ENCODE measurements at regions not wholly inside any gene's neighbourhood (a gene's known extent, or its start where the extent isn't known, plus 50 kb on each side); places are given as distances from the start of the nearest gene placed in this dataset.

GRCh38 chr5:161115941-161116340, 263.9 kb upstream of the ATP10B start:
- TF ChIP-seq CREB1 (IDR thresholded peaks at IDR 0.05; ENCODE audit: low read depth) (no peak), FOXM1 (IDR thresholded peaks at IDR 0.05; ENCODE audit: borderline replicate concordance, low read depth) (no peak), REST (IDR thresholded peaks at IDR 0.05; ENCODE audit: low read depth) (no peak), YY1 (IDR thresholded peaks at IDR 0.05; ENCODE audit: low read depth) (no peak), EP300 (IDR thresholded peaks at IDR 0.05; ENCODE audit: borderline replicate concordance) (no peak), EGR1 (IDR thresholded peaks at IDR 0.05) (no peak), ZBTB7A (IDR thresholded peaks at IDR 0.05; ENCODE audit: low read depth) (no peak), TAF1 (IDR thresholded peaks at IDR 0.05; ENCODE audit: low read depth) (no peak), TEAD4 (IDR thresholded peaks at IDR 0.05) (no peak), RAD21 (IDR thresholded peaks at IDR 0.05; ENCODE audit: low read depth) (no peak), NFIC (IDR thresholded peaks at IDR 0.05) (no peak)

DNA sequence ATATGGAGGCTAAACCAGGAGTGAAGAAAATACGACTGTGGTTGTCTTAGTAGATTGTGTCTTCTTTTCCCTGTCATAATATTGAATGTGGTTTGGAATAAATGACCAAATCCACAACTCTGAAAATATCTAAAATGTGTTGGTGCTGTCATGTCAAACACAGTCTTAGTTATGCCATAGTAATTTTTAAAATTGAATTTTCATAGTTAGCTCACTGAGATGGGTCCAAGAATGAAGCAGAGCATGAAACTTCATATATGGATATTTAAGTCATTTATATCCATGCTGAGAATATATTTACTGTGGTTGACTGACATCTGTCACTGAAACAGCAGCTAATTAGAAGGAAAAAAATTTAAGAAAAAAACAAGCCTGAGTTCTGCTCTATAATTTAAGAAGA, 260.4 kb upstream of the ATP10B start:
- no peak for TF ChIP-seq NFIC (IDR thresholded peaks at IDR 0.05)
- no peak for TF ChIP-seq CREB1 (IDR thresholded peaks at IDR 0.05; ENCODE audit: low read depth)
- no peak for TF ChIP-seq REST (IDR thresholded peaks at IDR 0.05; ENCODE audit: low read depth)
- no peak for TF ChIP-seq MAX (IDR thresholded peaks at IDR 0.05)
- TF ChIP-seq FOXM1 (IDR thresholded peaks at IDR 0.05; ENCODE audit: borderline replicate concordance, low read depth), result no peak
- no peak for TF ChIP-seq EGR1 (IDR thresholded peaks at IDR 0.05)
- TF ChIP-seq TAF1 (IDR thresholded peaks at IDR 0.05; ENCODE audit: low read depth), result no peak
- TF ChIP-seq RAD21 (IDR thresholded peaks at IDR 0.05; ENCODE audit: low read depth), result no peak
- no peak for TF ChIP-seq USF1 (IDR thresholded peaks at IDR 0.05)
- TF ChIP-seq TEAD4 (IDR thresholded peaks at IDR 0.05), result no peak
- no peak for TF ChIP-seq EP300 (IDR thresholded peaks at IDR 0.05; ENCODE audit: borderline replicate concordance)
- no peak for TF ChIP-seq ZBTB7A (IDR thresholded peaks at IDR 0.05; ENCODE audit: low read depth)
- no peak for TF ChIP-seq CEBPB (IDR thresholded peaks at IDR 0.05)
- no peak for TF ChIP-seq YY1 (IDR thresholded peaks at IDR 0.05; ENCODE audit: low read depth)
- no peak for TF ChIP-seq TCF12 (IDR thresholded peaks at IDR 0.05; ENCODE audit: low read depth)

DNA sequence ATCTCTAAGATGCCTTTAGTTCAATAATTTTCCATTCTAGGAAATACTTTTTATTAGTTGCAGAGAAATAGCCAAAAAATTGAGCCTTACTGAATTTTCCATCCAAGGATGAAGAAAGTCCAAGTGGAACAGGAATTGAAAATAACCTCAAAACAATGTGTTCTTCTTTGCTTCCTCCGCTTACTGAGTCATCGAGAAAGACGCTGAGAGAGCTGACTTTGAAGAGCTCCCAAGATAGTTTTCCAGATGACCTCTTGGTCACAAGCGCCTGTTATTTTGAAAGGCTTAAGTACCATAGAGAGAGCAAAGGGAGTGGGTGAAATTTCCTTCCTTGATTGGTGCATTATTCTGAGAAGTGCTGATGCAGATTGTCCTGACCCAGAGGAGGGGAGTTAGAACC, 253.5 kb upstream of the ATP10B start:
- no peak for TF ChIP-seq TAF1 (IDR thresholded peaks at IDR 0.05; ENCODE audit: low read depth)
- no peak for TF ChIP-seq CEBPB (IDR thresholded peaks at IDR 0.05)
- no peak for TF ChIP-seq EP300 (IDR thresholded peaks at IDR 0.05; ENCODE audit: borderline replicate concordance)

DNA sequence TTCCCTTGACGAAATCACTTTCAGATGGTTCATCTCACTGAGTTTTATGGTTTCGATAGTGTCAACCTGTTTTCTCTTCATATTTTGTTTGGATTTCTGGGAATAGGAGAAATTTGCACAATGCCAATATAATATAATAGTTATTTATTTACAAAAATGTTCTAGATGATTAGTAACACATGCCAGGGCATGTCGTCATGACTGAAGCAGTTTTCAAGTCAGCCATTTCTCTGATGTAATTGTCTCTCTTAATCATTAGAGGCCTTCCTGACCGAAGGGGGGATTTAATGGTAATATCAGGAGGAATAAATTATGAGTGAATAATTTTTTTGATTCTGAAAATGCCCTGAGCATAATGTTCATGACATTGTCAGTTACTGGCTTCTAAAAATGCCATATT, 246.5 kb upstream of the ATP10B start:
- no peak for TF ChIP-seq ZBTB7A (IDR thresholded peaks at IDR 0.05; ENCODE audit: low read depth)
- no peak for TF ChIP-seq EP300 (IDR thresholded peaks at IDR 0.05; ENCODE audit: borderline replicate concordance)
- no peak for TF ChIP-seq MAX (IDR thresholded peaks at IDR 0.05)
- TF ChIP-seq CREB1 (IDR thresholded peaks at IDR 0.05; ENCODE audit: low read depth), result no peak
- TF ChIP-seq RAD21 (IDR thresholded peaks at IDR 0.05; ENCODE audit: low read depth), result no peak

GRCh38 chr5:161096581-161096980, 244.6 kb upstream of the ATP10B start:
- TF ChIP-seq YY1 (IDR thresholded peaks at IDR 0.05; ENCODE audit: low read depth) (no peak), CREB1 (IDR thresholded peaks at IDR 0.05; ENCODE audit: low read depth) (no peak), RAD21 (IDR thresholded peaks at IDR 0.05; ENCODE audit: low read depth) (no peak), EGR1 (IDR thresholded peaks at IDR 0.05) (no peak), NFIC (IDR thresholded peaks at IDR 0.05) (no peak), CEBPB (IDR thresholded peaks at IDR 0.05) (no peak), USF1 (IDR thresholded peaks at IDR 0.05) (no peak), TAF1 (IDR thresholded peaks at IDR 0.05; ENCODE audit: low read depth) (no peak), TEAD4 (IDR thresholded peaks at IDR 0.05) (no peak), REST (IDR thresholded peaks at IDR 0.05; ENCODE audit: low read depth) (no peak), TCF12 (IDR thresholded peaks at IDR 0.05; ENCODE audit: low read depth) (no peak)
